NT2/D1 (cell line): ENCODE measurements at regions not wholly inside any gene's neighbourhood (a gene's known extent, or its start where the extent isn't known, plus 50 kb on each side); places are given as distances from the start of the nearest gene placed in this dataset.

Experiments
- DNase-seq: peaks from one replicate; pipeline ENCODE4 v3.0.0-alpha.2; 2011; ENCODE audit warnings: low read depth, low spot score
- H3K27me3 ChIP-seq: 2 replicates; pipeline ENCODE4 v1.6.0; 2011; ENCODE audit warnings: mild to moderate bottlenecking; ENCODE audit not compliant: insufficient read length, insufficient read depth
- H3K36me3 ChIP-seq: 2 replicates; pipeline ENCODE4 v1.6.1; 2011; ENCODE audit warnings: mild to moderate bottlenecking, low read length, mixed read lengths; ENCODE audit not compliant: insufficient read depth, insufficient read length
- H3K4me1 ChIP-seq: 2 replicates; pipeline ENCODE4 v1.5.1; 2011; ENCODE audit not compliant: insufficient read depth, insufficient read length
- H3K4me3 ChIP-seq: 2 replicates; pipeline ENCODE4 v1.5.1; 2011; ENCODE audit warnings: low read depth; ENCODE audit not compliant: insufficient read length
- H3K9ac ChIP-seq: 2 replicates; pipeline ENCODE4 v1.6.0; 2011; ENCODE audit warnings: low read depth; ENCODE audit not compliant: insufficient read length
- H3K9me3 ChIP-seq: 2 replicates; pipeline ENCODE4 v1.5.1; 2011; ENCODE audit warnings: mild to moderate bottlenecking, low read length; ENCODE audit not compliant: insufficient read depth
- SUZ12 ChIP-seq: IDR thresholded peaks from 2 replicates; pipeline ENCODE4 v1.6.1; 2011; ENCODE audit not compliant: insufficient read length, insufficient read depth; ENCODE audit errors: extremely low read depth
- YY1 ChIP-seq: IDR thresholded peaks from 2 replicates; pipeline ENCODE4 v1.6.1; 2011; ENCODE audit not compliant: insufficient read length, insufficient read depth
- ZNF274 ChIP-seq: IDR thresholded peaks from 2 replicates; pipeline ENCODE4 v1.6.1; 2011; ENCODE audit warnings: mild to moderate bottlenecking, low read depth, low read length

- TF ChIP-seq YY1: no peak
- no peak for TF ChIP-seq SUZ12
- no peak for DNase-seq
- Histone ChIP-seq H3K27me3 (no peaks in the 10 kb centered on the region), H3K4me1 (no peaks in the 10 kb centered on the region), H3K9ac (no peak overlapping the region), H3K36me3 (no peaks in the 10 kb centered on the region), H3K4me3 (no peak overlapping the region), H3K9me3 (peaks cover 5% of the 10 kb centered on the region; the same call in 1 of the 2 replicates)
Measured at GRCh38 chr7:41093141-41093540, 609.7 kb downstream of the INHBA start.

GRCh38 chr7:41085244-41085643 is 617.6 kb downstream of the INHBA start:
- Histone ChIP-seq H3K27me3 (no peaks in the 10 kb centered on the region), H3K36me3 (no peaks in the 10 kb centered on the region), H3K4me1 (no peaks in the 10 kb centered on the region), H3K4me3 (no peak overlapping the region), H3K9ac (no peak overlapping the region), H3K9me3 (peaks cover 5% of the 10 kb centered on the region; the same call in 1 of the 2 replicates)
- no peak for DNase-seq
- TF ChIP-seq YY1: no peak
- TF ChIP-seq ZNF274: no peak
- TF ChIP-seq SUZ12: no peak

GRCh38 chr7:41084381-41084780 is 618.5 kb downstream of the INHBA start:
- Histone ChIP-seq H3K9ac (no peak overlapping the region), H3K4me1 (no peaks in the 10 kb centered on the region), H3K27me3 (no peaks in the 10 kb centered on the region), H3K4me3 (no peak overlapping the region), H3K36me3 (no peaks in the 10 kb centered on the region), H3K9me3 (peaks cover 5% of the 10 kb centered on the region; the same call in 1 of the 2 replicates)
- DNase-seq: no peak
- TF ChIP-seq YY1 (no peak), SUZ12 (no peak), ZNF274 (no peak)

GRCh38 chr7:41069635-41070034 is 633.3 kb downstream of the INHBA start:
- no peak overlapping the region for H3K4me3 ChIP-seq
- no peak for TF ChIP-seq YY1
- no peak for DNase-seq
- no peak overlapping the region for H3K9ac ChIP-seq
- no peaks in the 10 kb centered on the region for H3K9me3 ChIP-seq
- no peaks in the 10 kb centered on the region for H3K4me1 ChIP-seq
- H3K36me3 ChIP-seq: no peaks in the 10 kb centered on the region
- H3K27me3 ChIP-seq: no peaks in the 10 kb centered on the region

- Histone ChIP-seq H3K9me3 (no peaks in the 10 kb centered on the region), H3K36me3 (no peaks in the 10 kb centered on the region), H3K27me3 (no peaks in the 10 kb centered on the region), H3K9ac (no peak overlapping the region), H3K4me3 (no peak overlapping the region), H3K4me1 (no peaks in the 10 kb centered on the region)
- TF ChIP-seq SUZ12: no peak
- no peak for TF ChIP-seq ZNF274
- no peak for TF ChIP-seq YY1
- DNase-seq: no peak
Measured at GRCh38 chr7:41067576-41067975, 635.3 kb downstream of the INHBA start.

- H3K4me1 ChIP-seq: no peaks in the 10 kb centered on the region
- no peak overlapping the region for H3K9ac ChIP-seq
- H3K9me3 ChIP-seq: no peaks in the 10 kb centered on the region
- H3K4me3 ChIP-seq: no peak overlapping the region
- TF ChIP-seq SUZ12: no peak
- no peak for TF ChIP-seq ZNF274
- no peak for TF ChIP-seq YY1
- peaks cover 7% of the 10 kb centered on the region for H3K27me3 ChIP-seq
- no peak for DNase-seq
- no peaks in the 10 kb centered on the region for H3K36me3 ChIP-seq
Measured at GRCh38 chr7:41065663-41066062, 637.2 kb downstream of the INHBA start.

- H3K9ac ChIP-seq: no peak overlapping the region
- peaks cover 11% of the 10 kb centered on the region for H3K27me3 ChIP-seq
- H3K4me1 ChIP-seq: no peaks in the 10 kb centered on the region
- DNase-seq: no peak
- no peak for TF ChIP-seq SUZ12
- TF ChIP-seq ZNF274: no peak
- no peak for TF ChIP-seq YY1
- H3K4me3 ChIP-seq: no peak overlapping the region
- no peaks in the 10 kb centered on the region for H3K9me3 ChIP-seq
- H3K36me3 ChIP-seq: no peaks in the 10 kb centered on the region
Measured at GRCh38 chr7:41063116-41063515, 639.8 kb downstream of the INHBA start.

- H3K4me1 ChIP-seq: no peaks in the 10 kb centered on the region
- peaks cover 15% of the 10 kb centered on the region for H3K27me3 ChIP-seq
- no peak for TF ChIP-seq ZNF274
- no peak for TF ChIP-seq SUZ12
- TF ChIP-seq YY1: no peak
- no peak for DNase-seq
- H3K4me3 ChIP-seq: no peak overlapping the region
- H3K9me3 ChIP-seq: peaks cover 11% of the 10 kb centered on the region
- no peaks in the 10 kb centered on the region for H3K36me3 ChIP-seq
- H3K9ac ChIP-seq: no peak overlapping the region
Measured at GRCh38 chr7:41060796-41061195, 642.1 kb downstream of the INHBA start.
